ENCODE measurements at regions not wholly inside any gene's neighbourhood (a gene's known extent, or its start where the extent isn't known, plus 50 kb on each side); places are given as distances from the start of the nearest gene placed in this dataset.

GRCh38 chr6:91523511-91523910 is 936.6 kb upstream of the MAP3K7 start:
- Histone ChIP-seq H3F3A (ENCODE audit: insufficient read depth, low read length) (no peaks in the 10 kb centered on the region), H3K4me1 (ENCODE audit: low read length) (no peaks in the 10 kb centered on the region), H3K36me3 (replicated peaks; ENCODE audit: insufficient read depth, low read length) (no peaks in the 10 kb centered on the region), H3K9me3 (replicated peaks; ENCODE audit: insufficient read depth, low read length) (no peaks in the 10 kb centered on the region), H3K9ac (ENCODE audit: low read length) (no peak overlapping the region), H3K4me2 (ENCODE audit: low read depth, low read length) (no peak overlapping the region), H3K27ac (ENCODE audit: low read length) (no peak overlapping the region), H3K27me3 (replicated peaks; ENCODE audit: insufficient read depth, low read length) (no peaks in the 10 kb centered on the region), H3K79me2 (ENCODE audit: low read length) (no peaks in the 10 kb centered on the region), H4K20me1 (ENCODE audit: insufficient read depth, low read length) (no peaks in the 10 kb centered on the region), H2AFZ (ENCODE audit: low read length) (no peak overlapping the region), H3K4me3 (ENCODE audit: low read length) (no peak overlapping the region), H3K9me2 (replicated peaks; ENCODE audit: insufficient read depth, low read length) (no peaks in the 10 kb centered on the region)
- TF ChIP-seq EZH2phosphoT487 (IDR thresholded peaks at IDR 0.05; ENCODE audit: low read length) (no peak), CTCF (IDR thresholded peaks at IDR 0.05; ENCODE audit: low read length) (no peak), EZH2 (optimal IDR thresholded peaks at IDR 0.05; ENCODE audit: low read depth, low read length) (no peak)
- DNase-seq = no peak

DNA sequence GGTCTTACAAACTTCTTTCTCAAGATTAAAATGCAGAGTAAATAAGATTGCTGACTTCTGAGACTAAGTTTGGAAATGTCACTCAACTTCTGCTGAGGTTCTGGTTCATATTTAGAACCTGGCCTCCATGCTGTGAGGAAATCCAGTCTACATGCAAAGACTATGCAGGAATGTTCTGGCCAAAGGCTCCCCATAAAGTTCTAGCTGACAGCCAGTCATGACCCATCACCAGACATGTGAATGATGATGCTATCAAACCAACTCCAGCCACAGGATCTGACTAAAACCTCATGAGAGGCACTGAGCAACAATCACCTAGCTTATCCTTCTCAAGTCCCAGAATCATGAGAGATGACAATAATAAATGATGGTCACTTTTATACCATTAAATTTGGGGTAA is 935.1 kb upstream of the MAP3K7 start:
- Histone ChIP-seq H3K4me2 (ENCODE audit: low read depth, low read length) (no peak overlapping the region), H3K4me3 (ENCODE audit: low read length) (no peak overlapping the region), H3K27me3 (replicated peaks; ENCODE audit: insufficient read depth, low read length) (no peaks in the 10 kb centered on the region), H3K27ac (ENCODE audit: low read length) (no peak overlapping the region), H3K9me3 (replicated peaks; ENCODE audit: insufficient read depth, low read length) (no peaks in the 10 kb centered on the region), H3F3A (ENCODE audit: insufficient read depth, low read length) (no peaks in the 10 kb centered on the region), H3K36me3 (replicated peaks; ENCODE audit: insufficient read depth, low read length) (no peaks in the 10 kb centered on the region), H3K9ac (ENCODE audit: low read length) (no peak overlapping the region), H2AFZ (ENCODE audit: low read length) (no peak overlapping the region), H4K20me1 (ENCODE audit: insufficient read depth, low read length) (no peaks in the 10 kb centered on the region), H3K9me2 (replicated peaks; ENCODE audit: insufficient read depth, low read length) (no peaks in the 10 kb centered on the region), H3K4me1 (ENCODE audit: low read length) (no peaks in the 10 kb centered on the region), H3K79me2 (ENCODE audit: low read length) (no peaks in the 10 kb centered on the region)
- TF ChIP-seq CTCF (IDR thresholded peaks at IDR 0.05; ENCODE audit: low read length) (no peak), EZH2phosphoT487 (IDR thresholded peaks at IDR 0.05; ENCODE audit: low read length) (no peak), EZH2 (optimal IDR thresholded peaks at IDR 0.05; ENCODE audit: low read depth, low read length) (no peak)
- no peak for DNase-seq

- H3K9me3 ChIP-seq (replicated peaks; ENCODE audit: insufficient read depth, low read length) = no peaks in the 10 kb centered on the region; the same call in 1 of the 2 replicates
- no peaks in the 10 kb centered on the region for H3K9me2 ChIP-seq (replicated peaks; ENCODE audit: insufficient read depth, low read length)
- TF ChIP-seq CTCF (IDR thresholded peaks at IDR 0.05; ENCODE audit: low read length) = no peak
- no peak for TF ChIP-seq EZH2 (optimal IDR thresholded peaks at IDR 0.05; ENCODE audit: low read depth, low read length)
- no peak for TF ChIP-seq EZH2phosphoT487 (IDR thresholded peaks at IDR 0.05; ENCODE audit: low read length)
- no peak overlapping the region for H3K27ac ChIP-seq (ENCODE audit: low read length)
- no peak overlapping the region for H3K4me2 ChIP-seq (ENCODE audit: low read depth, low read length)
- no peaks in the 10 kb centered on the region for H3K27me3 ChIP-seq (replicated peaks; ENCODE audit: insufficient read depth, low read length)
- H2AFZ ChIP-seq (ENCODE audit: low read length) = no peak overlapping the region
- no peak for DNase-seq
- H3F3A ChIP-seq (ENCODE audit: insufficient read depth, low read length) = no peaks in the 10 kb centered on the region
- H3K36me3 ChIP-seq (replicated peaks; ENCODE audit: insufficient read depth, low read length) = no peaks in the 10 kb centered on the region
- H3K4me1 ChIP-seq (ENCODE audit: low read length) = no peaks in the 10 kb centered on the region
- H3K9ac ChIP-seq (ENCODE audit: low read length) = no peak overlapping the region
- H3K79me2 ChIP-seq (ENCODE audit: low read length) = no peaks in the 10 kb centered on the region
- no peaks in the 10 kb centered on the region for H4K20me1 ChIP-seq (ENCODE audit: insufficient read depth, low read length)
- no peak overlapping the region for H3K4me3 ChIP-seq (ENCODE audit: low read length)
Measured at GRCh38 chr6:91509711-91510110, 922.8 kb upstream of the MAP3K7 start.

Measured in MM.1S (cell line).